ENCODE measurements at regions not wholly inside any gene's neighbourhood (a gene's known extent, or its start where the extent isn't known, plus 50 kb on each side); places are given as distances from the start of the nearest gene placed in this dataset.

DNA sequence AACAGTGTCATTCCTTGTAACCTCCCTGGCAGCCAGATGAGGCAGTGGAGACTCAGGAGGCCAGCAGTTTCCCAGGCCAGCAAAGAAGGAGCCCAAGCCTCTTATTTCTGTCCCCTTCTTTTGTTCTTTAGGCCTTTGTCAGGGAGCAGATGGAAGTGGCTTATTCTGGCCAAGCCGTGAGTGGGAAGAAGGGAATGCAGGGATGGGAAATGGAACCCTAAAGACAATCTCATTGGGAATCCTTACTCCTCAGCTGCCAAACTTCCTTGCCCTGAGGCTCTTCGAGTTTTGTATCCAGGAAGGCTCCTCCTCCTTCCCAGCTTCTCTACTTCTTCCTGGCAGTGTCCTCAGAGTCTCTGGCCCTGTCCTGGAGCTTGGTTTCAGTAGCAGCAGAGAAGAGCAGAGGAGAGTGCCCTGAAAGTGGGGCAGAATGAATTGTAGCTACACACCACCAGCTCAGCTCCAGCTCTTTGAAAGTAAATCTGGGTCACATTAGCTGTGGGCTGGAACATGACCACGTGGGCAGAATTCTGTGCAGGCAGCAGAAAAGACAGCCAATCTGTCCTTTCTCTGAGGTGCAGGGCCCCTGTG is 63.9 kb downstream of the NDUFS5 start:
- TF ChIP-seq ZNF274 (IDR thresholded peaks at IDR 0.05; ENCODE audit: low read length) (no peak), ZNF274 (tag by site-specific recombination; IDR thresholded peaks at IDR 0.05; ENCODE audit: borderline replicate concordance) (no peak), KLF1 (tag by site-specific recombination; IDR thresholded peaks at IDR 0.05) (no peak), ZBTB21 (tag by site-specific recombination; IDR thresholded peaks at IDR 0.05) (no peak), MZF1 (tag by site-specific recombination; IDR thresholded peaks at IDR 0.05; ENCODE audit: borderline replicate concordance) (no peak), ZNF473 (tag by site-specific recombination; IDR thresholded peaks at IDR 0.05) (no peak), ZNF426 (tag by site-specific recombination; IDR thresholded peaks at IDR 0.05) (no peak), GLI4 (tag by site-specific recombination; IDR thresholded peaks at IDR 0.05) (no peak), YY1 (tag by site-specific recombination; IDR thresholded peaks at IDR 0.05) (no peak), ZNF169 (tag by site-specific recombination; IDR thresholded peaks at IDR 0.05) (no peak), ZSCAN30 (tag by site-specific recombination; IDR thresholded peaks at IDR 0.05) (no peak)
- TF ChIP-seq, protein P1, sequence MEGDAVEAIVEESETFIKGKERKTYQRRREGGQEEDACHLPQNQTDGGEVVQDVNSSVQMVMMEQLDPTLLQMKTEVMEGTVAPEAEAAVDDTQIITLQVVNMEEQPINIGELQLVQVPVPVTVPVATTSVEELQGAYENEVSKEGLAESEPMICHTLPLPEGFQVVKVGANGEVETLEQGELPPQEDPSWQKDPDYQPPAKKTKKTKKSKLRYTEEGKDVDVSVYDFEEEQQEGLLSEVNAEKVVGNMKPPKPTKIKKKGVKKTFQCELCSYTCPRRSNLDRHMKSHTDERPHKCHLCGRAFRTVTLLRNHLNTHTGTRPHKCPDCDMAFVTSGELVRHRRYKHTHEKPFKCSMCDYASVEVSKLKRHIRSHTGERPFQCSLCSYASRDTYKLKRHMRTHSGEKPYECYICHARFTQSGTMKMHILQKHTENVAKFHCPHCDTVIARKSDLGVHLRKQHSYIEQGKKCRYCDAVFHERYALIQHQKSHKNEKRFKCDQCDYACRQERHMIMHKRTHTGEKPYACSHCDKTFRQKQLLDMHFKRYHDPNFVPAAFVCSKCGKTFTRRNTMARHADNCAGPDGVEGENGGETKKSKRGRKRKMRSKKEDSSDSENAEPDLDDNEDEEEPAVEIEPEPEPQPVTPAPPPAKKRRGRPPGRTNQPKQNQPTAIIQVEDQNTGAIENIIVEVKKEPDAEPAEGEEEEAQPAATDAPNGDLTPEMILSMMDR (tag by site-specific recombination; IDR thresholded peaks at IDR 0.05) = no peak
- TF ChIP-seq, protein P2, sequence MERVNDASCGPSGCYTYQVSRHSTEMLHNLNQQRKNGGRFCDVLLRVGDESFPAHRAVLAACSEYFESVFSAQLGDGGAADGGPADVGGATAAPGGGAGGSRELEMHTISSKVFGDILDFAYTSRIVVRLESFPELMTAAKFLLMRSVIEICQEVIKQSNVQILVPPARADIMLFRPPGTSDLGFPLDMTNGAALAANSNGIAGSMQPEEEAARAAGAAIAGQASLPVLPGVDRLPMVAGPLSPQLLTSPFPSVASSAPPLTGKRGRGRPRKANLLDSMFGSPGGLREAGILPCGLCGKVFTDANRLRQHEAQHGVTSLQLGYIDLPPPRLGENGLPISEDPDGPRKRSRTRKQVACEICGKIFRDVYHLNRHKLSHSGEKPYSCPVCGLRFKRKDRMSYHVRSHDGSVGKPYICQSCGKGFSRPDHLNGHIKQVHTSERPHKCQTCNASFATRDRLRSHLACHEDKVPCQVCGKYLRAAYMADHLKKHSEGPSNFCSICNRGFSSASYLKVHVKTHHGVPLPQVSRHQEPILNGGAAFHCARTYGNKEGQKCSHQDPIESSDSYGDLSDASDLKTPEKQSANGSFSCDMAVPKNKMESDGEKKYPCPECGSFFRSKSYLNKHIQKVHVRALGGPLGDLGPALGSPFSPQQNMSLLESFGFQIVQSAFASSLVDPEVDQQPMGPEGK (tag by site-specific recombination; IDR thresholded peaks at IDR 0.05) = no peak
- TF ChIP-seq, protein P3, sequence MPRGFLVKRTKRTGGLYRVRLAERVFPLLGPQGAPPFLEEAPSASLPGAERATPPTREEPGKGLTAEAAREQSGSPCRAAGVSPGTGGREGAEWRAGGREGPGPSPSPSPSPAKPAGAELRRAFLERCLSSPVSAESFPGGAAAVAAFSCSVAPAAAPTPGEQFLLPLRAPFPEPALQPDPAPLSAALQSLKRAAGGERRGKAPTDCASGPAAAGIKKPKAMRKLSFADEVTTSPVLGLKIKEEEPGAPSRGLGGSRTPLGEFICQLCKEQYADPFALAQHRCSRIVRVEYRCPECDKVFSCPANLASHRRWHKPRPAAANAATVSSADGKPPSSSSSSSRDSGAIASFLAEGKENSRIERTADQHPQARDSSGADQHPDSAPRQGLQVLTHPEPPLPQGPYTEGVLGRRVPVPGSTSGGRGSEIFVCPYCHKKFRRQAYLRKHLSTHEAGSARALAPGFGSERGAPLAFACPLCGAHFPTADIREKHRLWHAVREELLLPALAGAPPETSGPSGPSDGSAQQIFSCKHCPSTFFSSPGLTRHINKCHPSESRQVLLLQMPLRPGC (tag by site-specific recombination; IDR thresholded peaks at IDR 0.05) = no peak
- TF ChIP-seq, protein P4, sequence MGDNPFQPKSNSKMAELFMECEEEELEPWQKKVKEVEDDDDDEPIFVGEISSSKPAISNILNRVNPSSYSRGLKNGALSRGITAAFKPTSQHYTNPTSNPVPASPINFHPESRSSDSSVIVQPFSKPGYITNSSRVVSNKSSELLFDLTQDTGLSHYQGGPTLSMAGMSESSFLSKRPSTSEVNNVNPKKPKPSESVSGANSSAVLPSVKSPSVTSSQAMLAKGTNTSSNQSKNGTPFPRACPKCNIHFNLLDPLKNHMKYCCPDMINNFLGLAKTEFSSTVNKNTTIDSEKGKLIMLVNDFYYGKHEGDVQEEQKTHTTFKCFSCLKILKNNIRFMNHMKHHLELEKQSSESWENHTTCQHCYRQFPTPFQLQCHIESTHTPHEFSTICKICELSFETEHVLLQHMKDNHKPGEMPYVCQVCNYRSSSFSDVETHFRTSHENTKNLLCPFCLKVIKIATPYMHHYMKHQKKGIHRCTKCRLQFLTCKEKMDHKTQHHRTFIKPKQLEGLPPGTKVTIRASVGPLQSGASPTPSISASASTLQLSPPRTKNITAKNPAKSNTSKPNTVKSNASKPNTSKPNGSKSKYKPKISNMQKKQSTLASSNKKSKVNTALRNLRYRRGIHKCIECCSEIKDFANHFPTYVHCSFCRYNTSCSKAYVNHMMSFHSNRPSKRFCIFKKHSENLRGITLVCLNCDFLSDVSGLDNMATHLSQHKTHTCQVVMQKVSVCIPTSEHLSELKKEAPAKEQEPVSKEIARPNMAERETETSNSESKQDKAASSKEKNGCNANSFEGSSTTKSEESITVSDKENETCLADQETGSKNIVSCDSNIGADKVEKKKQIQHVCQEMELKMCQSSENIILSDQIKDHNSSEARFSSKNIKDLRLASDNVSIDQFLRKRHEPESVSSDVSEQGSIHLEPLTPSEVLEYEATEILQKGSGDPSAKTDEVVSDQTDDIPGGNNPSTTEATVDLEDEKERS (tag by site-specific recombination; IDR thresholded peaks at IDR 0.05) = no peak
